Ecto neural progenitor cell (in vitro differentiated cells): ENCODE measurements at regions not wholly inside any gene's neighbourhood (a gene's known extent, or its start where the extent isn't known, plus 50 kb on each side); places are given as distances from the start of the nearest gene placed in this dataset.

Experiments
- DNase-seq: peaks from one replicate; pipeline ENCODE4 v3.0.0-alpha.2; 2018; ENCODE audit warnings: low spot score

- DNase-seq: no peak
These were observed 253.2 kb upstream of the COL3A1 start for GRCh38 chr2:188720811-188721605.

- DNase-seq: no peak
These were observed 252.4 kb upstream of the COL3A1 start for GRCh38 chr2:188721784-188722183.

GRCh38 chr2:188725746-188726360 lies 248.3 kb upstream of the COL3A1 start:
- DNase-seq: no peak

DNA sequence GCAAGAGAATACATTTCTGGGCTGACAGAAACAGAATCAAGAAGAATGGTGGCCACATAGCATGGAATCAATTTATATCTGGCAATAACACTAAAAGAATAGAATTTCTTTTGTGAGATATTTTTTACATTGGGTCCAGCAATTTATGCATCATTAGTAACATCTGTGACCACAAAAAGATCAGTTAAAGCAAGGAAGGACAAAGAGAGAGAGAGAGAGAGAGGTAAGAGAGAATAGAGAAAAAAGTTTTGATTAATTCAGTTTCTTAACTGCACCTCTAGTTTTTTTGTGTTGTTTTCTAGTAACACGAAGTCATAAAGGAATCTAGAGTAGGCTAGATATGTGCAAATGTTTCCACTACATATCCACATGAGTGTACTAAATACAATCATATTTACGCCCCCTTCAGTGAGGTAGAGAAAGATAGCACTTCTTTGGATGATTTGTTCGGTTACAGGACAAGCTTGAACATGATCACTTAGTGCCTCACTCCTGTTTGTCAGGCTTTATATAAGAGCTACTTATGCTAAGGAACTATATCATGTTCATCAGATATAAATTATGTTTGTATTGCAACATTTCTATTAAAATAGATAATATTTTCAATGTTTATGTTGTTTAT lies 247.4 kb upstream of the COL3A1 start:
- no peak for DNase-seq

DNA sequence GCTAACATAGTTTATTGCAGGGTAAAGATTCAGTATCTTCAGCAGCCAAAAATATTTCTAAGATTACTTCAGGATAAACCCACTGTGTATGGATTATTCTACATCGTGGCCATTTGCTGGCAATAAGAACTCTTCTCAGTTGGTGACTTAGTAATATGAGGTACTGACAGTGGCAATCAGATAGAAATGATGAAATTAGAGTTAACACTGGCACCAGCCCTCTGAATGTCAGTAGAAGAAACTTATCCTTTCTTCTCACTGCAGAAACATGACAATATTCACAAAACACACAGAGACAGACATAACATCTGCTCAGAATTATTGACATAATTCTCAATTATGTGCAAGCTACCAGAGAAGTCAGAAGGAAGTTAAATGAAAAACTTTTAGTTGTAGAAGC lies 246.3 kb upstream of the COL3A1 start:
- DNase-seq: no peak

DNA sequence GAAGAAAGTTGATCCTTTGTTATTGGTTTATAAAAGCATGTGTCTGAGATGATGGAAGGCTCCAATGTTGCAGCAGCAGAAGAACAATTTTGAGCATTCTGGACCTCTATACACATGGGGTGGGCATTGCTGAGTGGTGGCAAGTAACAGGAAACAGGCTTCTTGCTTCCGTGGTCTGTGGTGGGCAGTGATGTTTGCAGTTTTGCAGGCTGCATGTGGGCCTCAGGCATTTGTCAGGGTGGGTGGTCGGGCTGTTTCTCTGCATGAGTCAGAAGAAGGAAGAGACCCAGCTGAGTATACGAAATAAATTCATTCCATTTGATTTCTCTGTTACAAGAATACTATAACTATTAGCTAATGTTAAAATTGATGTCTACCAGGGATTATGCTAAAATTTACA lies 239.5 kb upstream of the COL3A1 start:
- DNase-seq: peak; percentile 53

GRCh38 chr2:188746727-188747126 lies 227.4 kb upstream of the COL3A1 start:
- DNase-seq: no peak

GRCh38 chr2:188751816-188752215 lies 222.4 kb upstream of the COL3A1 start:
- DNase-seq: no peak

DNA sequence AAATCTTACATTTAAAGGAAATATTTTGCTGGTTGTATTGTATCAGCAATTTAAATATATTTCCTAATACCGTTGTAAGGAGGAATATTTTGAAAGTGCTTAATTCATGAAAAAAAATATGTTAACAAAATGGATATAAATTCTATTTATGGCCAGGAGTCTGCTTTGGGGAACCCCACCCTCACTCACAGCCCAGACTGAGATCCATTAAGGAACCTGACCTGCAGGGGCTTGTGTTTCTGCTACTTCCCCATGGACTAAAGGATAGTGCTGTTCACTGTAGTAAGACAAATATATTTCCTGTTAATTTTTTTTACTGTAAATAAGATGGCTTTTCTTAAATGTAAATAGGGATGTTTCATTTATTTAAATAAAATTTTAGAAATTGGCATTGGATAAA lies 221.9 kb upstream of the COL3A1 start:
- DNase-seq: no peak

- no peak for DNase-seq
These were observed 212.0 kb upstream of the COL3A1 start for GRCh38 chr2:188762151-188762550.

DNA sequence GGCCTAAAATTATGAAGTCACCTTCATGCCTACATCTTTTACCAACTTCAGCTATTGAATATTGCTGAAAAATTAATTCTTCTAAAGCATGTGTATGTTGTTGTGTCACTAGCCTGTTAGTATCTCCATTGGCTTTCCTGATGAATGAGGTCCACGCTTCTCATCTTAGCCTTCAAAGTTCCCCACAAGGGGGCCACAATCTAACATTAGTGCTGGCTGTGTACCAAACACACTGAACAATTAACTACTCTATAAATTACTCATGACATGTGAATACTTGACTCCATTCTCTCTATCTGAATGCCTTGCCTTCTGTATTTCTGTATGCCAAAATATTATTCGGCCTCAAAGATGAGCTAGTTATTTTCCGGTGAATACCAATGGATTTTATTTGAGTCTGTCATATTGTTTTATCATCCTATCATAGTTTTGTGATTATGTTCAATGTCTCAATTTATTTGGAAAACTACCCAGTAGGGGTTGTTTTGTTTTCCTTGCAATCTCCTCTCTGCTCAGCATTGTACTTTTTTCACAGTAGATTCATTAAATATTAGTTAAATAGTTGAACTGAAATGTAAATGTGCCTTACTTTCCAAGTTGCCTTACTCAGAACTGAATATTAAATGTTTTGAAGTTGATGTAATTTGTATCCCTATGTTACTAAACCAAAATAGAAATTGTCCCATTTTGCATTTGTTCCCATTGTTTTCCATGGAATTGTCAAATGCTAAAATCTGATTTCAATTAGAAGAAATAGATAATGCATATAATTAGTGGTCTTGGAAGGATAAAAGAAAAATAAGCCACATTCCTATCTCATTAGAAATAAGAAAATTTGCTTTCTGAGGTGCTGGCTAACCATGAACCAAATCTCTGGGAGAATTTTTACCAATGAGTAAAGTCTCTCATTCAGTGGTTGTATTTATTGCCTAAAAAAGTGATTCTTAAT lies 208.4 kb upstream of the COL3A1 start:
- no peak for DNase-seq

DNA sequence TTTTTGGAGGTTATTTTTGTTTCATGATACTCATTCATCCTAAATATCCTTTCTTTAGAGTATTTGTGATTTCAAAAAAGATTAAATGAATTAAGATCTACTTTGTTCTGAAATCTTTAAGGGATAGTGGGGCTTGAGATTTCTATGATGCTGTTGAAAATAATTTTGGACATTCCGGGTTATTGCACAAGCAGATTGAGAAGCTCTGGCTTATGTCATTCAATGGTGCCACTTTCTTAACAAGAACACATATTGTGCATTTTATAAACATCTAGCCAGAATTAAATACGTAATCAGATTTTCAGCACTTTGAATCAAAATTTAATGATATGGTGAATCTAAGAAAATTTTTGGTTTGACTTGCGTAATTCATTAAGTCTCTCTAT lies 207.7 kb upstream of the COL3A1 start:
- no peak for DNase-seq

DNA sequence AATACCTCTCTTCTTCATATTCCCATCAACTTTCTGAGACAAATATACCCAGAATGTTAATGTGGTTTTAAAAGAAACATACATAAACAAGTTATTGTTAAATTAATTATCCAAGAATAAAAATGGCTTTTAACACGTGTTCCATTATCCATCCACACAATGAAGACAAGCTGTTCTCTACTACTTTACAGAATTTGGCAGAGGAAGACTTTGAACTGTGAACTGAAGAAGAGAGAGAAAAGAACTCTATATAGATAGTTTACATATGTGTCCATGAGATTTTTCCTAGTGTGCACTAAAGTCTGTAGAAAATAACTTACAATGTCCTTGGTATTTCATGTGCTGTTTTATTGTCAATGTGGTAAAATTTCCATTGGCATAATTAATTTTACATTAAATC lies 207.0 kb upstream of the COL3A1 start:
- DNase-seq: no peak

- no peak for DNase-seq
These were observed 203.9 kb upstream of the COL3A1 start for GRCh38 chr2:188770296-188770695.

GRCh38 chr2:188773075-188773474 lies 201.1 kb upstream of the COL3A1 start:
- no peak for DNase-seq

- no peak for DNase-seq
These were observed 197.5 kb upstream of the COL3A1 start for GRCh38 chr2:188776634-188777033.

GRCh38 chr2:188784269-188784762 lies 189.9 kb upstream of the COL3A1 start:
- no peak for DNase-seq

GRCh38 chr2:188785061-188785460 lies 189.1 kb upstream of the COL3A1 start:
- no peak for DNase-seq

GRCh38 chr2:188785490-188785889 lies 188.7 kb upstream of the COL3A1 start:
- DNase-seq: no peak

DNA sequence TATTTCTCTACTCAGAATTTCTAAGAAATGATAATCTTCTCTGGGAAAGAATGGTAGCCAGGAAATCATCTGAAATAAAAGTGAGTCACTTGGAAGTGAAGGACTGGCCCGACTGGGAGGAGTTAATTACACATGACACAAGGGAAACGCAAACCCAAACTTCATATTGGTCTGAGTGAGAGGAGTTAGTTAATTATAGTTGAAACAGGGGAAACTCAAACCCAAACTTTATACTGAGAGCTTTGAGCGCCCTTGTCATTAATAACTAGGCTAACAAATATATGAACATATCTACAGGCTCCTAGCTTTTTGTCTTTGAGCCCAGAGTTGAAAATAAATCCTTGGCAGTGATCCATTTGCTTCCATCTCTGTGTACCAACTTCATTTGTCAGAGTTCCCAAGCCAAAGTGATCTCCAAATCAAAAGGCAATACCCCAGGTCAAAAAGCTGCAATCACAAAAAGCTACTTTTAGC lies 187.8 kb upstream of the COL3A1 start:
- no peak for DNase-seq

GRCh38 chr2:188787021-188787657 lies 187.0 kb upstream of the COL3A1 start:
- DNase-seq: no peak
